ENCODE measurements at regions not wholly inside any gene's neighbourhood (a gene's known extent, or its start where the extent isn't known, plus 50 kb on each side); places are given as distances from the start of the nearest gene placed in this dataset.
A peak's percentile ranks its signal among the peaks of the same experiment; 100 is the strongest.

- no peak for TF ChIP-seq CTCF (IDR thresholded peaks at IDR 0.05; ENCODE audit: low read length, missing control alignments)
- no peak for DNase-seq (ENCODE audit: low read depth)
- H3K4me3 ChIP-seq (replicated peaks; ENCODE audit: low read depth, low read length): no peak overlapping the region
Observed at GRCh38 chr2:102078773-102079172, 63.8 kb upstream of the IL1R1 start.

GRCh38 chr2:102080451-102081242 lies 61.9 kb upstream of the IL1R1 start:
- H3K4me3 ChIP-seq (replicated peaks; ENCODE audit: low read depth, low read length): no peak overlapping the region
- DNase-seq (ENCODE audit: low read depth): peak; percentile 56
- TF ChIP-seq CTCF (IDR thresholded peaks at IDR 0.05; ENCODE audit: low read length, missing control alignments): no peak

GRCh38 chr2:102081243-102081522 lies 61.4 kb upstream of the IL1R1 start:
- H3K4me3 ChIP-seq (replicated peaks; ENCODE audit: low read depth, low read length): no peak overlapping the region
- DNase-seq (ENCODE audit: low read depth): no peak
- no peak for TF ChIP-seq CTCF (IDR thresholded peaks at IDR 0.05; ENCODE audit: low read length, missing control alignments)

GRCh38 chr2:102081606-102082005 lies 60.9 kb upstream of the IL1R1 start:
- no peak for TF ChIP-seq CTCF (IDR thresholded peaks at IDR 0.05; ENCODE audit: low read length, missing control alignments)
- no peak overlapping the region for H3K4me3 ChIP-seq (replicated peaks; ENCODE audit: low read depth, low read length)
- DNase-seq (ENCODE audit: low read depth): no peak

GRCh38 chr2:102082571-102083392 lies 59.8 kb upstream of the IL1R1 start:
- no peak for TF ChIP-seq CTCF (IDR thresholded peaks at IDR 0.05; ENCODE audit: low read length, missing control alignments)
- peak overlapping the region; percentile 2 for H3K4me3 ChIP-seq (replicated peaks; ENCODE audit: low read depth, low read length)
- DNase-seq (ENCODE audit: low read depth): peak; percentile 95

- DNase-seq (ENCODE audit: low read depth): no peak
- no peak overlapping the region for H3K4me3 ChIP-seq (replicated peaks; ENCODE audit: low read depth, low read length)
- no peak for TF ChIP-seq CTCF (IDR thresholded peaks at IDR 0.05; ENCODE audit: low read length, missing control alignments)
Observed at GRCh38 chr2:102083393-102083703, 59.2 kb upstream of the IL1R1 start.
